Kidney tubule cell (primary cell): ENCODE measurements at regions not wholly inside any gene's neighbourhood (a gene's known extent, or its start where the extent isn't known, plus 50 kb on each side); places are given as distances from the start of the nearest gene placed in this dataset.
"Not testable (repeated sequence)": the region's sequence is repeated elsewhere in the genome, so short reads cannot be mapped to it uniquely, and the experiment has no call there.

Experiments
- DNase-seq: peaks from one replicate; pipeline ENCODE4 v3.0.0-alpha.2; 2018; ENCODE audit warnings: low spot score

- DNase-seq: no peak
Measured at GRCh38 chr5:99587983-99588382, 659.2 kb upstream of the CHD1 start.

GRCh38 chr5:99586878-99587277 lies 658.1 kb upstream of the CHD1 start:
- DNase-seq: no peak

- DNase-seq: not testable (repeated sequence)
Measured at GRCh38 chr5:99581204-99581603, 652.4 kb upstream of the CHD1 start.

GRCh38 chr5:99562937-99563627 lies 634.3 kb upstream of the CHD1 start:
- not testable (repeated sequence) for DNase-seq

- no peak for DNase-seq
Measured at GRCh38 chr5:99553211-99553810, 624.5 kb upstream of the CHD1 start.

GRCh38 chr5:99544356-99544755 lies 615.5 kb upstream of the CHD1 start:
- DNase-seq: peak; percentile 21

GRCh38 chr5:99543841-99544240 lies 615.0 kb upstream of the CHD1 start:
- DNase-seq: no peak

GRCh38 chr5:99534241-99534640 lies 605.4 kb upstream of the CHD1 start:
- not testable (repeated sequence) for DNase-seq

- not testable (repeated sequence) for DNase-seq
Measured at GRCh38 chr5:99521666-99522065, 592.9 kb upstream of the CHD1 start.

- not testable (repeated sequence) for DNase-seq
Measured at GRCh38 chr5:99515864-99516490, 587.2 kb upstream of the CHD1 start.

GRCh38 chr5:99510237-99510866 lies 581.5 kb upstream of the CHD1 start:
- DNase-seq: not testable (repeated sequence)

GRCh38 chr5:99509064-99509463 lies 580.3 kb upstream of the CHD1 start:
- not testable (repeated sequence) for DNase-seq

GRCh38 chr5:99495456-99495855 lies 566.6 kb upstream of the CHD1 start:
- DNase-seq: not testable (repeated sequence)

GRCh38 chr5:99478450-99478849 lies 549.6 kb upstream of the CHD1 start:
- not testable (repeated sequence) for DNase-seq

- not testable (repeated sequence) for DNase-seq
Measured at GRCh38 chr5:99473328-99473727, 544.5 kb upstream of the CHD1 start.

- not testable (repeated sequence) for DNase-seq
Measured at GRCh38 chr5:99471726-99472125, 542.9 kb upstream of the CHD1 start.

- not testable (repeated sequence) for DNase-seq
Measured at GRCh38 chr5:99471178-99471577, 542.4 kb upstream of the CHD1 start.

GRCh38 chr5:99470636-99471035 lies 541.8 kb upstream of the CHD1 start:
- not testable (repeated sequence) for DNase-seq

GRCh38 chr5:99460701-99461100 lies 531.9 kb upstream of the CHD1 start:
- peak; percentile 11 for DNase-seq

GRCh38 chr5:99453196-99453595 lies 524.4 kb upstream of the CHD1 start:
- peak; percentile 45 for DNase-seq

GRCh38 chr5:99449786-99450185 lies 521.0 kb upstream of the CHD1 start:
- DNase-seq: peak; percentile 86

- no peak for DNase-seq
Measured at GRCh38 chr5:99445805-99446204, 517.0 kb upstream of the CHD1 start.

- peak; percentile 7 for DNase-seq
Measured at GRCh38 chr5:99441235-99441634, 512.4 kb upstream of the CHD1 start.
